K562 (cell line): ENCODE measurements at regions not wholly inside any gene's neighbourhood (a gene's known extent, or its start where the extent isn't known, plus 50 kb on each side); places are given as distances from the start of the nearest gene placed in this dataset.

ENCODE experiments used
- C11orf30 ChIP-seq: fragments of 450-650 bp; IDR thresholded peaks from 2 replicates; pipeline ENCODE4 v1.6.1; 2016; ENCODE audit warnings: low read depth, mild to moderate bottlenecking
- CXXC5 ChIP-seq: fragments of 250-450 bp; sonication (Bioruptor Pico); IDR thresholded peaks from 2 replicates; pipeline ENCODE4 v1.8.0; 2022; ENCODE audit warnings: inconsistent platforms, mild to moderate bottlenecking, moderate library complexity
- DPF2 ChIP-seq: fragments of 450-650 bp; IDR thresholded peaks from 2 replicates; pipeline ENCODE4 v1.6.1; 2016
- ILK ChIP-seq: fragments of 450-650 bp; IDR thresholded peaks from 2 replicates; pipeline ENCODE4 v1.6.1; 2016; ENCODE audit warnings: missing genetic modification characterization, low read depth, mild to moderate bottlenecking, missing compliant biosample characterization, moderate library complexity, borderline replicate concordance
- KLF16 ChIP-seq: IDR thresholded peaks from 2 replicates; pipeline ENCODE4 v1.6.1; 2016; ENCODE audit warnings: antibody characterized with exemption
- PHF8 ChIP-seq: fragments of 200-600 bp; sonication (generic); IDR thresholded peaks from 2 replicates; pipeline ENCODE4 v1.6.1; 2012; ENCODE audit warnings: mixed run types, mild to moderate bottlenecking, inconsistent platforms, low read length, moderate library complexity, borderline replicate concordance
- PHTF2 ChIP-seq: fragments of 250-450 bp; sonication (Bioruptor Pico); IDR thresholded peaks from 2 replicates; pipeline ENCODE4 v1.5.0; 2021; ENCODE audit warnings: mild to moderate bottlenecking
- PYGO2 ChIP-seq: fragments of 450-650 bp; IDR thresholded peaks from 2 replicates; pipeline ENCODE4 v1.6.1; 2016; ENCODE audit warnings: mild to moderate bottlenecking, missing genetic modification characterization, moderate library complexity, missing compliant biosample characterization
- ZNF766 ChIP-seq: fragments of 200-800 bp; sonication (Bioruptor generic); conservative IDR thresholded peaks from 2 replicates; pipeline ENCODE4 v1.6.1; 2016; ENCODE audit warnings: missing genetic modification characterization, missing compliant biosample characterization
- TF ChIP-seq, protein P1 (sequence below), 2 experiments: IDR thresholded peaks in 1 of 2; conservative IDR thresholded peaks in 1 of 2; 2 replicates each; pipeline ENCODE4 v1.6.1; 2016; ENCODE audit warnings: low read depth in 2 of 2, mild to moderate bottlenecking in 1 of 2, missing compliant biosample characterization in 1 of 2, missing genetic modification characterization in 1 of 2, moderate library complexity in 1 of 2
- TF ChIP-seq, protein P2 (sequence below): fragments of 200-800 bp; sonication (Bioruptor generic); IDR thresholded peaks from 2 replicates; pipeline ENCODE4 v1.6.1; 2017; ENCODE audit warnings: missing genetic modification characterization, missing compliant biosample characterization
- TF ChIP-seq, protein P3 (sequence below), 3 experiments: fragments of 200-800 bp in 1 of 3; fragments of 250-450 bp in 1 of 3; fragments of 450-650 bp in 1 of 3; sonication (Bioruptor Pico) in 1 of 3; sonication (Bioruptor generic) in 1 of 3; formaldehyde crosslinking in 1 of 3; IDR thresholded peaks; 2 replicates each; pipeline versions ENCODE4 v1.6.1 to v1.8.0; 2016 to 2022; ENCODE audit warnings: mild to moderate bottlenecking in 2 of 3, missing genetic modification characterization in 2 of 3, missing compliant biosample characterization in 1 of 3, moderate library complexity in 1 of 3
- TF ChIP-seq, protein P4 (sequence below): fragments of 450-650 bp; IDR thresholded peaks from 2 replicates; pipeline ENCODE4 v1.6.1; 2017; ENCODE audit warnings: antibody characterized with exemption, mild to moderate bottlenecking

DNA sequence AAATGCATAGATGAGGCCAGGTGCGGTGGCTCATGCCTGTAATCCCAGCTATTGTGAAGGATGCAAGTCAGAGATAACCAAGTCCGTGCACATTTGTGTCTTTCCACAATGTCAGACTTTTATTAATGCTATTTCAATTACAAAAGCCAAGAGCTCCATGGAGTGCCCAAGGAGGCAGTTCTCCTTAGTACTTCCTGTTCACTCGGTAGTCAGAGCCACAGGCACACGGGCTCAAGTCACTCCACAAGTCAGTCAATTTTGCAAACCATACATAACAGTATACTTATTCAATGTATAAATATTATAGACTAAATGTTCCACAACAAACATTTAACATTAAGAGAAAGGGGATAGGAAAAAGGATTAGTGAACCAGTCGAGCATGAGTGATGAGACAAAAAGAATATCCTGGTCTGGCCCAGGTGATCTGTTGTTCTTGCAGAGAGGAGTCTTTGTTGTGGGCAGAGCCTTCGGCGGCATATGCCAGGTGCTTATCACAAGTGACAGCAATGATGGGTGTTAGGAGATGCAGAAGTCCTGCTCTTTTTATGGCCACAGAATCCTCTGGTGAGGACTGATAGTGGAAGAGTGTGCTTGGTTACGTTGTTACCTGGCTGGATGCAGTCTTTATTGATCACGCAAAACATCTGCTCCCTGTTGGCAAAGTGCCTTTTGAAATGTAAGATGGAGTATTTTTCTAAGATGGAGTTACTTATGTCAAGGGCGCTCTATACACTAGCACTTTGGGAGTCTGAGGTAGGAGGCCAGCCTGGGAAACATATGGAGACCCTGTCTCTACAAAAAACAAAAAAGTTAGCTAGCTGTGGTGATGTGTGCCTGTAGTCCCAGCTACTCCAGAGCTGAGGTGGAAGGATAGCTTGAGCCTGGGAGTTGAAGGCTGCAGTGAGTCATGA lies 167.0 kb upstream of the FBXL17 start (continued):
- TF ChIP-seq, protein P1, sequence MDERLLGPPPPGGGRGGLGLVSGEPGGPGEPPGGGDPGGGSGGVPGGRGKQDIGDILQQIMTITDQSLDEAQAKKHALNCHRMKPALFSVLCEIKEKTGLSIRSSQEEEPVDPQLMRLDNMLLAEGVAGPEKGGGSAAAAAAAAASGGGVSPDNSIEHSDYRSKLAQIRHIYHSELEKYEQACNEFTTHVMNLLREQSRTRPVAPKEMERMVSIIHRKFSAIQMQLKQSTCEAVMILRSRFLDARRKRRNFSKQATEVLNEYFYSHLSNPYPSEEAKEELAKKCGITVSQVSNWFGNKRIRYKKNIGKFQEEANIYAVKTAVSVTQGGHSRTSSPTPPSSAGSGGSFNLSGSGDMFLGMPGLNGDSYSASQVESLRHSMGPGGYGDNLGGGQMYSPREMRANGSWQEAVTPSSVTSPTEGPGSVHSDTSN (CRISPR knock-in tag; IDR thresholded peaks at IDR 0.05; ENCODE audit: low read depth), result no peak
- TF ChIP-seq, protein P1 (tag; conservative IDR thresholded peaks at IDR 0.05; ENCODE audit: low read depth), result 0 out of 2 replicates have a peak, but pooled peaks have one; percentile 41
- TF ChIP-seq KLF16 (peak; percentile 73; the same call in 1 of the 2 replicates), CXXC5 (CRISPR knock-in tag) (peak; percentile 95), ZNF766 (CRISPR knock-in tag) (peak; percentile 91), PYGO2 (tag) (peak; percentile 61; the same call in 1 of the 2 replicates), PHTF2 (CRISPR knock-in tag) (no peak), ILK (tag) (peak; percentile 77; the same call in 1 of the 2 replicates), DPF2 (peak; percentile 74), PHF8 (no peak), C11orf30 (no peak)
- TF ChIP-seq, protein P2, sequence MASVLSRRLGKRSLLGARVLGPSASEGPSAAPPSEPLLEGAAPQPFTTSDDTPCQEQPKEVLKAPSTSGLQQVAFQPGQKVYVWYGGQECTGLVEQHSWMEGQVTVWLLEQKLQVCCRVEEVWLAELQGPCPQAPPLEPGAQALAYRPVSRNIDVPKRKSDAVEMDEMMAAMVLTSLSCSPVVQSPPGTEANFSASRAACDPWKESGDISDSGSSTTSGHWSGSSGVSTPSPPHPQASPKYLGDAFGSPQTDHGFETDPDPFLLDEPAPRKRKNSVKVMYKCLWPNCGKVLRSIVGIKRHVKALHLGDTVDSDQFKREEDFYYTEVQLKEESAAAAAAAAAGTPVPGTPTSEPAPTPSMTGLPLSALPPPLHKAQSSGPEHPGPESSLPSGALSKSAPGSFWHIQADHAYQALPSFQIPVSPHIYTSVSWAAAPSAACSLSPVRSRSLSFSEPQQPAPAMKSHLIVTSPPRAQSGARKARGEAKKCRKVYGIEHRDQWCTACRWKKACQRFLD (CRISPR knock-in tag), result peak; percentile 96
- TF ChIP-seq, protein P3, sequence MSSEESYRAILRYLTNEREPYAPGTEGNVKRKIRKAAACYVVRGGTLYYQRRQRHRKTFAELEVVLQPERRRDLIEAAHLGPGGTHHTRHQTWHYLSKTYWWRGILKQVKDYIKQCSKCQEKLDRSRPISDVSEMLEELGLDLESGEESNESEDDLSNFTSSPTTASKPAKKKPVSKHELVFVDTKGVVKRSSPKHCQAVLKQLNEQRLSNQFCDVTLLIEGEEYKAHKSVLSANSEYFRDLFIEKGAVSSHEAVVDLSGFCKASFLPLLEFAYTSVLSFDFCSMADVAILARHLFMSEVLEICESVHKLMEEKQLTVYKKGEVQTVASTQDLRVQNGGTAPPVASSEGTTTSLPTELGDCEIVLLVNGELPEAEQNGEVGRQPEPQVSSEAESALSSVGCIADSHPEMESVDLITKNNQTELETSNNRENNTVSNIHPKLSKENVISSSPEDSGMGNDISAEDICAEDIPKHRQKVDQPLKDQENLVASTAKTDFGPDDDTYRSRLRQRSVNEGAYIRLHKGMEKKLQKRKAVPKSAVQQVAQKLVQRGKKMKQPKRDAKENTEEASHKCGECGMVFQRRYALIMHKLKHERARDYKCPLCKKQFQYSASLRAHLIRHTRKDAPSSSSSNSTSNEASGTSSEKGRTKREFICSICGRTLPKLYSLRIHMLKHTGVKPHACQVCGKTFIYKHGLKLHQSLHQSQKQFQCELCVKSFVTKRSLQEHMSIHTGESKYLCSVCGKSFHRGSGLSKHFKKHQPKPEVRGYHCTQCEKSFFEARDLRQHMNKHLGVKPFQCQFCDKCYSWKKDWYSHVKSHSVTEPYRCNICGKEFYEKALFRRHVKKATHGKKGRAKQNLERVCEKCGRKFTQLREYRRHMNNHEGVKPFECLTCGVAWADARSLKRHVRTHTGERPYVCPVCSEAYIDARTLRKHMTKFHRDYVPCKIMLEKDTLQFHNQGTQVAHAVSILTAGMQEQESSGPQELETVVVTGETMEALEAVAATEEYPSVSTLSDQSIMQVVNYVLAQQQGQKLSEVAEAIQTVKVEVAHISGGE (CRISPR knock-in tag; IDR thresholded peaks at IDR 0.05), result peak in 1 of 3 experiments; percentile 86; a peak in 2 of 6 replicates
- TF ChIP-seq, protein P4, sequence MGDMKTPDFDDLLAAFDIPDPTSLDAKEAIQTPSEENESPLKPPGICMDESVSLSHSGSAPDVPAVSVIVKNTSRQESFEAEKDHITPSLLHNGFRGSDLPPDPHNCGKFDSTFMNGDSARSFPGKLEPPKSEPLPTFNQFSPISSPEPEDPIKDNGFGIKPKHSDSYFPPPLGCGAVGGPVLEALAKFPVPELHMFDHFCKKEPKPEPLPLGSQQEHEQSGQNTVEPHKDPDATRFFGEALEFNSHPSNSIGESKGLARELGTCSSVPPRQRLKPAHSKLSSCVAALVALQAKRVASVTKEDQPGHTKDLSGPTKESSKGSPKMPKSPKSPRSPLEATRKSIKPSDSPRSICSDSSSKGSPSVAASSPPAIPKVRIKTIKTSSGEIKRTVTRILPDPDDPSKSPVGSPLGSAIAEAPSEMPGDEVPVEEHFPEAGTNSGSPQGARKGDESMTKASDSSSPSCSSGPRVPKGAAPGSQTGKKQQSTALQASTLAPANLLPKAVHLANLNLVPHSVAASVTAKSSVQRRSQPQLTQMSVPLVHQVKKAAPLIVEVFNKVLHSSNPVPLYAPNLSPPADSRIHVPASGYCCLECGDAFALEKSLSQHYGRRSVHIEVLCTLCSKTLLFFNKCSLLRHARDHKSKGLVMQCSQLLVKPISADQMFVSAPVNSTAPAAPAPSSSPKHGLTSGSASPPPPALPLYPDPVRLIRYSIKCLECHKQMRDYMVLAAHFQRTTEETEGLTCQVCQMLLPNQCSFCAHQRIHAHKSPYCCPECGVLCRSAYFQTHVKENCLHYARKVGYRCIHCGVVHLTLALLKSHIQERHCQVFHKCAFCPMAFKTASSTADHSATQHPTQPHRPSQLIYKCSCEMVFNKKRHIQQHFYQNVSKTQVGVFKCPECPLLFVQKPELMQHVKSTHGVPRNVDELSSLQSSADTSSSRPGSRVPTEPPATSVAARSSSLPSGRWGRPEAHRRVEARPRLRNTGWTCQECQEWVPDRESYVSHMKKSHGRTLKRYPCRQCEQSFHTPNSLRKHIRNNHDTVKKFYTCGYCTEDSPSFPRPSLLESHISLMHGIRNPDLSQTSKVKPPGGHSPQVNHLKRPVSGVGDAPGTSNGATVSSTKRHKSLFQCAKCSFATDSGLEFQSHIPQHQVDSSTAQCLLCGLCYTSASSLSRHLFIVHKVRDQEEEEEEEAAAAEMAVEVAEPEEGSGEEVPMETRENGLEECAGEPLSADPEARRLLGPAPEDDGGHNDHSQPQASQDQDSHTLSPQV, result peak; percentile 99
